BLaER1 (cell line): ENCODE measurements at regions not wholly inside any gene's neighbourhood (a gene's known extent, or its start where the extent isn't known, plus 50 kb on each side); places are given as distances from the start of the nearest gene placed in this dataset.

Source experiments
- H3K27ac ChIP-seq: shearing (Covaris generic); formaldehyde crosslinking; 2 replicates; pipeline ENCODE4 v1.8.1; 2022
- H3K27me3 ChIP-seq: shearing (Covaris generic); formaldehyde crosslinking; 2 replicates; pipeline ENCODE4 v1.8.1; 2022
- H3K36me3 ChIP-seq: shearing (Covaris generic); formaldehyde crosslinking; 2 replicates; pipeline ENCODE4 v1.8.1; 2022
- H3K4me1 ChIP-seq: shearing (Covaris generic); formaldehyde crosslinking; 2 replicates; pipeline ENCODE4 v1.8.1; 2022
- H3K4me2 ChIP-seq: shearing (Covaris generic); formaldehyde crosslinking; 2 replicates; pipeline ENCODE4 v1.8.1; 2022
- H3K4me3 ChIP-seq: shearing (Covaris generic); formaldehyde crosslinking; 2 replicates; pipeline ENCODE4 v1.8.1; 2022
- H3K9ac ChIP-seq: shearing (Covaris generic); formaldehyde crosslinking; 2 replicates; pipeline ENCODE4 v1.8.1; 2022
- H3K9me3 ChIP-seq: shearing (Covaris generic); formaldehyde crosslinking; 2 replicates; pipeline ENCODE4 v1.8.1; 2022
- H4K20me1 ChIP-seq: shearing (Covaris generic); formaldehyde crosslinking; 2 replicates; pipeline ENCODE4 v1.8.1; 2022
- Cebpa-rat ChIP-seq: shearing (Covaris generic); IDR thresholded peaks from 2 replicates; pipeline ENCODE4 v1.8.1; 2022

GRCh38 chr10:54853883-54854282 is 52.9 kb upstream of the PCDH15 start:
- H3K4me1 ChIP-seq, result no peaks in the 10 kb centered on the region
- H3K4me2 ChIP-seq, result no peak overlapping the region
- H3K27me3 ChIP-seq, result no peaks in the 10 kb centered on the region
- no peak overlapping the region for H3K27ac ChIP-seq
- H4K20me1 ChIP-seq, result no peaks in the 10 kb centered on the region
- H3K9me3 ChIP-seq, result no peaks in the 10 kb centered on the region
- no peak overlapping the region for H3K4me3 ChIP-seq
- no peaks in the 10 kb centered on the region for H3K36me3 ChIP-seq
- no peak for TF ChIP-seq Cebpa-rat
- H3K9ac ChIP-seq, result no peak overlapping the region
